IMR-90 (cell line): ENCODE measurements at regions not wholly inside any gene's neighbourhood (a gene's known extent, or its start where the extent isn't known, plus 50 kb on each side); places are given as distances from the start of the nearest gene placed in this dataset.
A peak's percentile ranks its signal among the peaks of the same experiment; 100 is the strongest.

Experiments used
- ATAC-seq: fragments of 200-7000 bp; cut with Tn5 transposase; 2 replicates; pipeline ENCODE4 v1.9.1; 2020; ENCODE audit warnings: low read depth, mild to moderate bottlenecking, moderate library complexity
- BruUV-seq: library from RNA; stranded (reverse); fragments of 400-500 nt; replicated peaks from 2 replicates; lab custom pipeline; 2021; lab: Mats Ljungman, UMichigan
- CTCF ChIA-PET: fragments of 300-600 bp; formaldehyde crosslinking; extraction: SDS; loops from one replicate; lab custom pipeline; 2021; ENCODE audit warnings: antibody characterized with exemption; lab: Yijun Ruan, JAX
- POLR2A ChIA-PET: fragments of 300-600 bp; sonication (Branson Sonifier 250); formaldehyde crosslinking; loops from one replicate; lab custom pipeline; 2022; ENCODE audit warnings: antibody characterized with exemption; ENCODE audit not compliant: unreplicated experiment; lab: Charles Lee
- DNase-seq: peaks from one replicate; pipeline ENCODE4 v3.0.0; 2013
- H2AFZ ChIP-seq: replicated peaks from 2 replicates; pipeline ENCODE3; 2013; ENCODE audit warnings: low read length, mild to moderate bottlenecking; ENCODE audit not compliant: poor library complexity
- H2AK5ac ChIP-seq: 2 replicates; pipeline ENCODE4 v1.6.1; 2013; ENCODE audit warnings: low read depth, low read length, inconsistent platforms
- H2AK9ac ChIP-seq: replicated peaks from 2 replicates; pipeline ENCODE3; 2013; ENCODE audit warnings: mild to moderate bottlenecking, low read depth, low read length, moderate library complexity; ENCODE audit not compliant: poor library complexity
- H2BK120ac ChIP-seq: 2 replicates; pipeline ENCODE4 v1.6.1; 2013; ENCODE audit warnings: low read depth, low read length, inconsistent platforms
- H2BK15ac ChIP-seq: 3 replicates; pipeline ENCODE4 v1.6.1; 2013; ENCODE audit warnings: low read depth, low read length, inconsistent platforms
- H2BK20ac ChIP-seq: 2 replicates; pipeline ENCODE4 v1.6.1; 2013; ENCODE audit warnings: low read depth, mild to moderate bottlenecking, inconsistent platforms, low read length, moderate library complexity
- H2BK5ac ChIP-seq: 2 replicates; pipeline ENCODE4 v1.6.1; 2013; ENCODE audit warnings: mild to moderate bottlenecking, low read depth, low read length, inconsistent platforms; ENCODE audit not compliant: poor library complexity, severe bottlenecking
- H3K14ac ChIP-seq: replicated peaks from 2 replicates; pipeline ENCODE4 v1.6.1; 2013; ENCODE audit warnings: low read depth, low read length, inconsistent platforms
- H3K18ac ChIP-seq: 2 replicates; pipeline ENCODE4 v1.6.1; 2013; ENCODE audit warnings: low read depth, low read length, control low read depth
- H3K23ac ChIP-seq: 2 replicates; pipeline ENCODE4 v1.6.1; 2013; ENCODE audit warnings: low read depth, low read length, inconsistent platforms
- H3K27ac ChIP-seq: 2 replicates; pipeline ENCODE4 v1.5.1; 2013; ENCODE audit warnings: mild to moderate bottlenecking, control low read depth, low read length; ENCODE audit not compliant: insufficient read depth
- H3K27me3 ChIP-seq: 2 replicates; pipeline ENCODE4 v1.6.1; 2013; ENCODE audit warnings: low read length; ENCODE audit not compliant: control insufficient read depth, insufficient read depth
- H3K36me3 ChIP-seq: 2 replicates; pipeline ENCODE4 v1.6.1; 2013; ENCODE audit warnings: low read length, mixed read lengths; ENCODE audit not compliant: control insufficient read depth, insufficient read depth
- H3K4ac ChIP-seq: 2 replicates; pipeline ENCODE4 v1.6.1; 2013; ENCODE audit warnings: low read depth, low read length, inconsistent platforms
- H3K4me1 ChIP-seq: 2 replicates; pipeline ENCODE4 v1.6.1; 2013; ENCODE audit warnings: low read length, mixed read lengths; ENCODE audit not compliant: control insufficient read depth, insufficient read depth
- H3K4me2 ChIP-seq: 2 replicates; pipeline ENCODE4 v1.6.1; 2013; ENCODE audit warnings: low read depth, mild to moderate bottlenecking, control low read depth, low read length, moderate library complexity
- H3K4me3 ChIP-seq: 2 replicates; pipeline ENCODE4 v1.5.1; 2013; ENCODE audit warnings: low read depth, mild to moderate bottlenecking, control low read depth, low read length, moderate library complexity; ENCODE audit not compliant: insufficient read depth
- H3K56ac ChIP-seq: 2 replicates; pipeline ENCODE4 v1.6.1; 2013; ENCODE audit warnings: low read length, inconsistent platforms; ENCODE audit not compliant: insufficient read depth; ENCODE audit errors: extremely low read depth
- H3K79me1 ChIP-seq, 2 experiments: 2 replicates each; pipeline ENCODE4 v1.6.1; 2013; ENCODE audit warnings: low read length in 2 of 2, inconsistent platforms in 1 of 2, low read depth in 1 of 2
- H3K9ac ChIP-seq: 2 replicates; pipeline ENCODE4 v1.6.1; 2013; ENCODE audit warnings: low read depth, low read length, control low read depth
- H3K9me1 ChIP-seq: 2 replicates; pipeline ENCODE4 v1.6.1; 2013; ENCODE audit warnings: low read length, inconsistent platforms; ENCODE audit not compliant: insufficient read depth
- H3K9me3 ChIP-seq: 2 replicates; pipeline ENCODE4 v1.6.1; 2013; ENCODE audit warnings: low read length; ENCODE audit not compliant: control insufficient read depth, insufficient read depth
- H4K20me1 ChIP-seq: 2 replicates; pipeline ENCODE4 v1.6.1; 2013; ENCODE audit warnings: low read length, inconsistent platforms; ENCODE audit not compliant: insufficient read depth
- H4K5ac ChIP-seq: 2 replicates; pipeline ENCODE4 v1.6.1; 2013; ENCODE audit warnings: mild to moderate bottlenecking, low read depth, low read length, control low read depth
- H4K8ac ChIP-seq, 2 experiments: 2 replicates each; pipeline ENCODE4 v1.6.1; 2013; ENCODE audit warnings: low read depth in 2 of 2, low read length in 2 of 2, control low read depth in 1 of 2, inconsistent platforms in 1 of 2
- H4K91ac ChIP-seq: 2 replicates; pipeline ENCODE4 v1.6.1; 2013; ENCODE audit warnings: low read depth, low read length, inconsistent platforms; ENCODE audit not compliant: insufficient read depth
- CEBPB ChIP-seq: IDR thresholded peaks from 2 replicates; pipeline ENCODE4 v1.6.1; 2012; ENCODE audit warnings: low read depth, low read length, improper control_type of control experiment
- CHD1 ChIP-seq: IDR thresholded peaks from 2 replicates; pipeline ENCODE4 v1.6.1; 2012; ENCODE audit warnings: low read depth, low read length, improper control_type of control experiment
- WGBS, 2 experiments: methylation state at CpG; one replicate each; pipeline versions ENCODE4 v1.1.5 to v1.1.7; 2013; ENCODE audit warnings: missing lambda C conversion rate in 2 of 2; ENCODE audit not compliant: insufficient read length in 1 of 2; ENCODE audit errors: extremely low coverage in 2 of 2; 5-methylcytosine and 5-hydroxymethylcytosine counted together
- dilution Hi-C: fragments of 300-500 bp; cut with HindIII; formaldehyde crosslinking; loops from one replicate; pipeline ENCODE4 v1.14.3; 2018; ENCODE audit warnings: low sequenced_read_pairs; ENCODE audit not compliant: unreplicated experiment
- in situ Hi-C: fragments of 300-500 bp; cut with MboI; formaldehyde crosslinking; loops from 3 replicates; pipeline ENCODE4 v1.14.3; 2019; ENCODE audit warnings: low sequenced_read_pairs, inconsistent platforms, mixed read lengths
- intact Hi-C: fragments of 100-400 bp; cut with micrococcal nuclease; formaldehyde crosslinking; loops from 2 replicates; pipeline ENCODE4 v1.10.0; 2022

- POLR2A ChIA-PET = no interaction called here
- BruUV-seq = no TSS peak
- no peak for TF ChIP-seq CHD1
- TF ChIP-seq CEBPB = peak; percentile 99
- peaks cover 6% of the 10 kb centered on the region; the same call in 1 of the 2 replicates for H3K9me3 ChIP-seq
- DNase-seq = peak; percentile 89
- no peak overlapping the region; the same call in 1 of the 2 replicates for H4K5ac ChIP-seq
- peak overlapping the region; percentile 78 for H3K4me2 ChIP-seq
- intact Hi-C loops = no loop called here
- CTCF ChIA-PET = no interaction called here
- no peak overlapping the region; the same call in 1 of the 2 replicates for H4K91ac ChIP-seq
- no peak overlapping the region for H3K9ac ChIP-seq
- in situ Hi-C loops = no loop called here
- dilution Hi-C loops = no loop called here
- H2AFZ ChIP-seq = peak overlapping the region; percentile 65
- peak overlapping the region; percentile 72; the same call in 1 of the 2 replicates for H2BK20ac ChIP-seq
- peak overlapping the region; percentile 74 for H2BK120ac ChIP-seq
- peak overlapping the region; percentile 44; the same call in 1 of the 2 replicates for H3K14ac ChIP-seq
- peaks cover 7% of the 10 kb centered on the region for H3K9me1 ChIP-seq
- H3K27ac ChIP-seq = peak overlapping the region; percentile 28; the same call in 1 of the 2 replicates
- no peak overlapping the region for H4K8ac ChIP-seq
- peak overlapping the region; percentile 21; the same call in 1 of the 2 replicates for H3K4ac ChIP-seq
- no peak overlapping the region for H3K4me3 ChIP-seq
- no peaks in the 10 kb centered on the region for H4K20me1 ChIP-seq
- no peak overlapping the region for H2AK9ac ChIP-seq
- H3K79me1 ChIP-seq = no peaks in the 10 kb centered on the region
- no peak overlapping the region for H2BK5ac ChIP-seq
- no peak overlapping the region for H2AK5ac ChIP-seq
- no peak overlapping the region for H3K23ac ChIP-seq
- no CpG with 5 or more reads among the region's 3 CpGs for WGBS, 2 experiments
- no peaks in the 10 kb centered on the region for H3K27me3 ChIP-seq
- no peaks in the 10 kb centered on the region for H3K36me3 ChIP-seq
- peak; percentile 81 for ATAC-seq
- no peak overlapping the region for H3K56ac ChIP-seq
- H2BK15ac ChIP-seq = 0 out of 3 replicates have a peak overlapping the region, but pooled peaks have one; percentile 1
- no peak overlapping the region; the same call in 1 of the 2 replicates for H3K18ac ChIP-seq
- peaks cover 5% of the 10 kb centered on the region for H3K4me1 ChIP-seq
Observed at GRCh38 chr5:74538206-74538661, 102.3 kb downstream of the ENC1 start.
